Pancreas (tissue), 10 donors: ENCODE measurements at regions not wholly inside any gene's neighbourhood (a gene's known extent, or its start where the extent isn't known, plus 50 kb on each side); places are given as distances from the start of the nearest gene placed in this dataset.

Experiments used
- ATAC-seq, 4 donors: fragments of 200-7000 bp; cut with Tn5 transposase; one replicate each; pipeline versions ENCODE4 v1.8.0 to v1.9.1; 2020; ENCODE audit warnings: mild to moderate bottlenecking in 4 of 4, moderate library complexity in 4 of 4
- DNase-seq, 6 donors: peaks; one replicate each; pipeline ENCODE4 v3.0.0-alpha.2; 2020
- FAIRE-seq: peaks from 2 replicates; lab custom pipeline; 2012; peaks lifted over from hg19 to GRCh38; lab: Jason Lieb, UNC
- H3K27ac ChIP-seq, 4 donors: fragments of 200-600 bp; sonication (generic); 1 replicate in 3 of 4; 2 replicates in 1 of 4; pipeline versions ENCODE4 v1.5.0 to v1.8.0; 2020
- H3K27me3 ChIP-seq, 4 donors: fragments of 200-600 bp; one replicate each; pipeline ENCODE4 v1.8.0; 2021
- H3K36me3 ChIP-seq, 3 donors: fragments of 200-600 bp; sonication (generic) in 1 of 3; one replicate each; pipeline versions ENCODE4 v1.5.0 to v1.8.0; 2020 to 2021
- H3K4me1 ChIP-seq, 3 donors: fragments of 200-600 bp; one replicate each; pipeline ENCODE4 v1.8.0; 2021
- H3K4me3 ChIP-seq, 4 donors: fragments of 200-600 bp; sonication (generic) in 2 of 4; one replicate each; pipeline versions ENCODE4 v1.5.0 to v1.8.0; 2020 to 2021
- H3K9me3 ChIP-seq, 4 donors: fragments of 200-600 bp; one replicate each; pipeline ENCODE4 v1.8.0; 2021
- CTCF ChIP-seq, 4 donors: fragments of 200-600 bp; sonication (generic) in 3 of 4; IDR thresholded peaks; one replicate each; pipeline versions ENCODE4 v1.5.0 to v1.8.0; 2021; ENCODE audit warnings: antibody characterized with exemption in 4 of 4
- WGBS, 2 donors: extraction: QIAGEN DNeasy Blood & Tissue Kit; methylation state at CpG; one replicate each; pipeline ENCODE4 v1.1.7; 2013; 5-methylcytosine and 5-hydroxymethylcytosine counted together
- intact Hi-C, 3 donors: fragments of 100-400 bp; cut with DNase I; formaldehyde crosslinking; loops; one replicate each; pipeline versions ENCODE4 v1.11.1 to v1.14.2; 2022
- donor health status: healthy with polysubstance abuse.
- donor health status: DM: no; HTN: no; CAD: no; lungs with moderate emphysema.
- donor health status: DM: no; HTN: no; CAD: no.
- donor health status: control.
- donor health status: control.
- donor health status: Bipolar disorder and iron deficiency.
- donor health status: DM: yes; HTN: yes; CAD: no.
- donor health status: DM: no; HTN: no; CAD: no.
- donor health status: DM: no; HTN: no; CAD: no.
- donor health status: DM: yes; HTN: yes; CAD: no.

GRCh38 chrX:13494562-13494961 is 74.8 kb upstream of the EGFL6 start:
- no peak overlapping the region for H3K27ac ChIP-seq
- H3K4me3 ChIP-seq = no peak overlapping the region
- DNase-seq (no peak), ATAC-seq (no peak), FAIRE-seq (no peak)
- no peaks in the 10 kb centered on the region for H3K36me3 ChIP-seq
- TF ChIP-seq CTCF (IDR thresholded peaks at IDR 0.05) = no peak
- intact Hi-C loops = loop anchor here in 1 of 3 donors (10.0 kb wide), 1 partner anchor 540 kb away; no protein-coding TSS in a partner anchor
- 51 to 86% methylated on average over 2 of the region's 2 CpGs for WGBS, 2 donors
- H3K9me3 ChIP-seq = no peaks in the 10 kb centered on the region
- peaks cover 0 to 16% (median 0%) of the 10 kb centered on the region in 4 donors for H3K27me3 ChIP-seq
- H3K4me1 ChIP-seq = no peaks in the 10 kb centered on the region

GRCh38 chrX:13493659-13494058 is 75.7 kb upstream of the EGFL6 start:
- DNase-seq (no peak), FAIRE-seq (no peak), ATAC-seq (no peak)
- Histone ChIP-seq H3K36me3 (no peaks in the 10 kb centered on the region), H3K4me3 (no peak overlapping the region), H3K4me1 (no peaks in the 10 kb centered on the region), H3K27me3 (peaks cover 0 to 16% (median 0%) of the 10 kb centered on the region in 4 donors), H3K27ac (no peak overlapping the region), H3K9me3 (no peaks in the 10 kb centered on the region)
- 67 to 79% methylated on average over 5 of the region's 5 CpGs for WGBS, 2 donors
- no peak for TF ChIP-seq CTCF (IDR thresholded peaks at IDR 0.05)
- intact Hi-C loops = loop anchor here in 1 of 3 donors (10.0 kb wide), 1 partner anchor 539 kb away; no protein-coding TSS in a partner anchor

GRCh38 chrX:13492286-13492685 is 77.1 kb upstream of the EGFL6 start:
- no peak overlapping the region for H3K27ac ChIP-seq
- peaks cover 0 to 8% (median 5%) of the 10 kb centered on the region in 3 donors for H3K4me1 ChIP-seq
- no peak for ATAC-seq
- FAIRE-seq = no peak
- peaks cover 0 to 16% (median 0%) of the 10 kb centered on the region in 4 donors for H3K27me3 ChIP-seq
- H3K9me3 ChIP-seq = no peaks in the 10 kb centered on the region
- 85 to 98% methylated on average over 2 of the region's 2 CpGs for WGBS, 2 donors
- no peaks in the 10 kb centered on the region for H3K36me3 ChIP-seq
- no peak for TF ChIP-seq CTCF (IDR thresholded peaks at IDR 0.05)
- H3K4me3 ChIP-seq = no peak overlapping the region
- no peak for DNase-seq
- intact Hi-C loops = loop anchor here in 1 of 3 donors (10.0 kb wide), 1 partner anchor 537 kb away; no protein-coding TSS in a partner anchor

- no peaks in the 10 kb centered on the region for H3K9me3 ChIP-seq
- WGBS, 2 donors = 68 to 85% methylated on average over 3 of the region's 3 CpGs
- no peak for TF ChIP-seq CTCF (IDR thresholded peaks at IDR 0.05)
- H3K4me3 ChIP-seq = no peak overlapping the region
- DNase-seq (no peak), ATAC-seq (no peak), FAIRE-seq (no peak)
- no peak overlapping the region for H3K27ac ChIP-seq
- H3K36me3 ChIP-seq = no peaks in the 10 kb centered on the region
- peaks cover 0 to 16% (median 0%) of the 10 kb centered on the region in 4 donors for H3K27me3 ChIP-seq
- H3K4me1 ChIP-seq = peaks cover 0 to 8% (median 7%) of the 10 kb centered on the region in 3 donors
- intact Hi-C loops = loop anchor here in 1 of 3 donors (10.0 kb wide), 1 partner anchor 536 kb away; no protein-coding TSS in a partner anchor
These were observed 78.3 kb upstream of the EGFL6 start for GRCh38 chrX:13491061-13491460.

- FAIRE-seq = no peak
- Histone ChIP-seq H3K27ac (no peak overlapping the region), H3K4me1 (peaks cover 0 to 8% (median 7%) of the 10 kb centered on the region in 3 donors), H3K9me3 (no peaks in the 10 kb centered on the region), H3K4me3 (no peak overlapping the region), H3K27me3 (peaks cover 0 to 16% (median 0%) of the 10 kb centered on the region in 4 donors), H3K36me3 (no peaks in the 10 kb centered on the region)
- ATAC-seq = peak in 1 of 4 donors; percentile 12
- TF ChIP-seq CTCF (IDR thresholded peaks at IDR 0.05) = no peak
- DNase-seq = no peak
- 48 to 60% methylated on average over 5 of the region's 5 CpGs for WGBS, 2 donors
- intact Hi-C loops = loop anchor here in 2 of 3 donors (5.0 to 10.0 kb wide), 2 partner anchors 512 to 535 kb away; partner anchors contain the start of gene TMSB4X (in 1 of the 2)
These were observed 79.9 kb upstream of the EGFL6 start for GRCh38 chrX:13489454-13489853.
